H9 (cell line): ENCODE measurements at regions not wholly inside any gene's neighbourhood (a gene's known extent, or its start where the extent isn't known, plus 50 kb on each side); places are given as distances from the start of the nearest gene placed in this dataset.

Experiments
- DNase-seq: peaks from one replicate; pipeline ENCODE4 v3.0.0-alpha.2; 2017
- H2AFZ ChIP-seq: one replicate; pipeline ENCODE4 v1.6.1; 2013; ENCODE audit warnings: mild to moderate bottlenecking, low read length, control low read depth, moderate library complexity
- H2AK5ac ChIP-seq: 2 replicates; pipeline ENCODE4 v1.6.1; 2013; ENCODE audit warnings: low read length, control low read depth, mixed read lengths; ENCODE audit not compliant: insufficient read length
- H2BK120ac ChIP-seq: one replicate; pipeline ENCODE4 v1.6.1; 2013; ENCODE audit warnings: low read depth, mild to moderate bottlenecking, low read length, control low read depth, inconsistent platforms; ENCODE audit not compliant: poor library complexity, severe bottlenecking
- H2BK12ac ChIP-seq: 2 replicates; pipeline ENCODE4 v1.6.1; 2013; ENCODE audit warnings: low read length, control low read depth, mixed read lengths, low read depth; ENCODE audit not compliant: insufficient read length
- H2BK15ac ChIP-seq: 2 replicates; pipeline ENCODE4 v1.6.1; 2013; ENCODE audit warnings: low read depth, low read length, control low read depth
- H2BK20ac ChIP-seq: one replicate; pipeline ENCODE4 v1.6.1; 2013; ENCODE audit warnings: low read depth, mild to moderate bottlenecking, low read length, control low read depth, inconsistent platforms; ENCODE audit not compliant: poor library complexity, severe bottlenecking
- H2BK5ac ChIP-seq: 2 replicates; pipeline ENCODE4 v1.6.1; 2013; ENCODE audit warnings: low read length, control low read depth, mixed read lengths; ENCODE audit not compliant: insufficient read length
- H3K14ac ChIP-seq: 2 replicates; pipeline ENCODE4 v1.6.1; 2013; ENCODE audit warnings: low read length, control low read depth; ENCODE audit not compliant: insufficient read depth
- H3K18ac ChIP-seq: 2 replicates; pipeline ENCODE4 v1.6.1; 2013; ENCODE audit warnings: low read depth, mild to moderate bottlenecking, mixed read lengths, low read length, control low read depth; ENCODE audit not compliant: insufficient read length
- H3K23ac ChIP-seq: 2 replicates; pipeline ENCODE4 v1.6.1; 2013; ENCODE audit warnings: low read length, control low read depth, mixed read lengths, low read depth; ENCODE audit not compliant: insufficient read length
- H3K23me2 ChIP-seq: 2 replicates; pipeline ENCODE4 v1.6.1; 2013; ENCODE audit warnings: low read depth, mild to moderate bottlenecking, mixed read lengths, low read length, control low read depth; ENCODE audit not compliant: insufficient read length, poor library complexity, severe bottlenecking
- H3K27ac ChIP-seq: 2 replicates; pipeline ENCODE4 v1.5.1; 2013; ENCODE audit warnings: low read length, control low read depth, mixed read lengths, low read depth; ENCODE audit not compliant: insufficient read length
- H3K27me3 ChIP-seq: 2 replicates; pipeline ENCODE4 v1.6.1; 2013; ENCODE audit warnings: low read length, control low read depth, inconsistent platforms; ENCODE audit not compliant: insufficient read depth
- H3K4ac ChIP-seq: 2 replicates; pipeline ENCODE4 v1.6.1; 2013; ENCODE audit warnings: low read depth, mild to moderate bottlenecking, control low read depth, inconsistent platforms, low read length, moderate library complexity
- H3K4me1 ChIP-seq: 2 replicates; pipeline ENCODE4 v1.6.1; 2013; ENCODE audit warnings: low read length, control low read depth, inconsistent platforms; ENCODE audit not compliant: insufficient read depth
- H3K4me2 ChIP-seq: 2 replicates; pipeline ENCODE4 v1.6.1; 2013; ENCODE audit warnings: low read length, control low read depth, mixed read lengths; ENCODE audit not compliant: insufficient read length, insufficient read depth
- H3K56ac ChIP-seq: 2 replicates; pipeline ENCODE4 v1.6.1; 2013; ENCODE audit warnings: low read depth, mild to moderate bottlenecking, mixed read lengths, low read length, control low read depth; ENCODE audit not compliant: insufficient read length
- H3K79me1 ChIP-seq: 2 replicates; pipeline ENCODE4 v1.6.1; 2013; ENCODE audit warnings: low read depth, mild to moderate bottlenecking, moderate library complexity, low read length, control low read depth, inconsistent platforms; ENCODE audit not compliant: insufficient read depth, poor library complexity, severe bottlenecking
- H3K79me2 ChIP-seq: 2 replicates; pipeline ENCODE4 v1.6.1; 2013; ENCODE audit warnings: low read length, control low read depth, inconsistent platforms; ENCODE audit not compliant: insufficient read depth
- H3K9ac ChIP-seq: 2 replicates; pipeline ENCODE4 v1.6.1; 2013; ENCODE audit warnings: low read length, control low read depth, mixed read lengths; ENCODE audit not compliant: insufficient read length; ENCODE audit errors: extremely low read depth
- H3K9me3 ChIP-seq: one replicate; pipeline ENCODE4 v1.6.1; 2013; ENCODE audit warnings: low read depth, low read length, inconsistent platforms; ENCODE audit not compliant: control insufficient read depth
- H3T11ph ChIP-seq: one replicate; pipeline ENCODE4 v1.6.1; 2013; ENCODE audit warnings: mild to moderate bottlenecking, low read length, control low read depth, inconsistent platforms
- H4K20me1 ChIP-seq: one replicate; pipeline ENCODE4 v1.6.1; 2013; ENCODE audit not compliant: control insufficient read depth, insufficient read length, insufficient read depth
- H4K5ac ChIP-seq: 2 replicates; pipeline ENCODE4 v1.6.1; 2013; ENCODE audit warnings: low read depth, mild to moderate bottlenecking, mixed read lengths, low read length, control low read depth; ENCODE audit not compliant: insufficient read length
- H4K8ac ChIP-seq: replicated peaks from 2 replicates; pipeline ENCODE4 v1.6.1; 2013; ENCODE audit warnings: low read length, control low read depth, mixed read lengths, low read depth; ENCODE audit not compliant: insufficient read length
- H4K91ac ChIP-seq: 2 replicates; pipeline ENCODE4 v1.6.1; 2013; ENCODE audit warnings: low read depth, mild to moderate bottlenecking, moderate library complexity, mixed read lengths, low read length, control low read depth; ENCODE audit not compliant: insufficient read length
- H3K27ac Mint-ChIP-seq, 3 experiments: 2 replicates in 2 of 3; 3 replicates in 1 of 3; pipeline ENCODE4 v1.8.0; 2020 to 2021; ENCODE audit warnings: mixed read lengths in 3 of 3, mild to moderate bottlenecking in 1 of 3, moderate library complexity in 1 of 3
- H3K27me3 Mint-ChIP-seq: 2 replicates; pipeline ENCODE4 v1.8.0; 2021; ENCODE audit warnings: low read depth, mild to moderate bottlenecking, moderate library complexity, mixed read lengths
- H3K36me3 Mint-ChIP-seq, 3 experiments: 2 replicates in 2 of 3; 3 replicates in 1 of 3; pipeline ENCODE4 v1.8.0; 2020 to 2021; ENCODE audit warnings: low read depth in 3 of 3, mixed read lengths in 3 of 3; ENCODE audit not compliant: insufficient read depth in 1 of 3
- H3K4me1 Mint-ChIP-seq, 2 experiments: 2 replicates each; pipeline ENCODE4 v1.8.0; 2020; ENCODE audit warnings: mixed read lengths in 2 of 2
- H3K4me3 Mint-ChIP-seq, 2 experiments: 2 replicates in 1 of 2; 3 replicates in 1 of 2; pipeline ENCODE4 v1.8.0; 2020 to 2021; ENCODE audit warnings: mild to moderate bottlenecking in 2 of 2, mixed read lengths in 2 of 2, moderate library complexity in 1 of 2
- H3K9me3 Mint-ChIP-seq, 2 experiments: 2 replicates in 1 of 2; 3 replicates in 1 of 2; pipeline ENCODE4 v1.8.0; 2020; ENCODE audit warnings: mild to moderate bottlenecking in 2 of 2, mixed read lengths in 2 of 2, moderate library complexity in 1 of 2
- CTCF ChIP-seq: fragments of 200-600 bp; sonication (generic); conservative IDR thresholded peaks from 3 replicates; pipeline ENCODE4 v1.8.0; 2021; ENCODE audit warnings: antibody characterized with exemption, mild to moderate bottlenecking
- WGBS: extraction: QIAGEN DNeasy Blood & Tissue Kit; methylation state at CpG from one replicate; pipeline ENCODE4 v1.1.7; 2013; ENCODE audit warnings: missing lambda C conversion rate, low lambda C conversion rate, mixed read lengths; ENCODE audit not compliant: insufficient read length; ENCODE audit errors: extremely low coverage; 5-methylcytosine and 5-hydroxymethylcytosine counted together

- Histone ChIP-seq H4K8ac (no peak overlapping the region), H4K91ac (no peak overlapping the region), H2AFZ (no peak overlapping the region), H3K56ac (no peak overlapping the region), H2AK5ac (no peak overlapping the region), H3K4ac (no peak overlapping the region), H3K79me2 (no peaks in the 10 kb centered on the region), H3K4me1 (no peaks in the 10 kb centered on the region), H4K5ac (no peak overlapping the region), H2BK20ac (no peak overlapping the region), H2BK15ac (no peak overlapping the region), H3K23ac (no peak overlapping the region), H3K27me3 (no peaks in the 10 kb centered on the region), H3K27ac (no peak overlapping the region), H3K9ac (no peak overlapping the region), H3K14ac (no peak overlapping the region), H4K20me1 (no peaks in the 10 kb centered on the region), H2BK120ac (no peak overlapping the region), H2BK12ac (no peak overlapping the region), H3K18ac (no peak overlapping the region), H3K79me1 (no peaks in the 10 kb centered on the region), H3K9me3 (no peaks in the 10 kb centered on the region), H2BK5ac (no peak overlapping the region), H3T11ph (no peak overlapping the region), H3K4me2 (no peak overlapping the region), H3K23me2 (no peaks in the 10 kb centered on the region)
- Mint-ChIP-seq H3K4me1 (no peaks in the 10 kb centered on the region), H3K4me3 (no peak overlapping the region), H3K9me3 (peaks cover 4 to 5% of the 10 kb centered on the region in 2 experiments; a peak in 2 of 5 replicates), H3K27me3 (no peaks in the 10 kb centered on the region), H3K27ac (no peak overlapping the region), H3K36me3 (peaks cover 0 to 3% (median 0%) of the 10 kb centered on the region in 3 experiments; a peak in 2 of 7 replicates)
- TF ChIP-seq CTCF: no peak
- no CpG with 5 or more reads among the region's 1 CpG for WGBS
- DNase-seq: no peak
Observed at GRCh38 chr12:78489990-78490389, 374.6 kb upstream of the SYT1 start.
